C1 segment of cervical spinal cord (tissue), 14 donors: ENCODE measurements at regions not wholly inside any gene's neighbourhood (a gene's known extent, or its start where the extent isn't known, plus 50 kb on each side); places are given as distances from the start of the nearest gene placed in this dataset.
"Not testable (repeated sequence)": the region's sequence is repeated elsewhere in the genome, so short reads cannot be mapped to it uniquely, and the experiment has no call there.

Experiments used
- DNase-seq, 14 donors: peaks; one replicate each; lab custom pipeline; 2025; lab: John Stamatoyannopoulos, UW

GRCh38 chr10:63675171-63675570 is 154.0 kb downstream of the REEP3 start:
- peak in 2 of 14 donors; percentile 6 to 18 for DNase-seq

DNA sequence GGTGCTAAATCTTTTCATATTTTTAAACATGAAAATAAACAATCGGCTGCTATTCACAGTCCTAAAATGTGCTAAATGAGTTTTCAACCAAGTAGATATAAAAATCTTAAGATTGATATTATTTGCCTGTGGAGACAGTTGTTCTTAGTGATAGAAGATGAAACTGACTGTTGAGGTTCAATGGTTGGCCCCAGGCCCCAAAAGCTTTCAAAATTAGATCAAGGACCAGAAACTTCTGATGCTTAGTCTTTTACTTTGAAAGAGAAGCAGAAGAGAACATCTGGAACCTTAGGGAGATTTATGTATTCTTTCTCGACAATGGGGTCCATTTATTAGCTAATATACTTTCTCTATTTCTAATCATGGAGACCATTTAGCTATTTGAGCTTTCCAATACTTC is 155.8 kb downstream of the REEP3 start:
- DNase-seq, result no peak

GRCh38 chr10:63680545-63680944 is 159.3 kb downstream of the REEP3 start:
- not testable (repeated sequence) for DNase-seq

GRCh38 chr10:63681993-63682697 is 160.9 kb downstream of the REEP3 start:
- no peak for DNase-seq

DNA sequence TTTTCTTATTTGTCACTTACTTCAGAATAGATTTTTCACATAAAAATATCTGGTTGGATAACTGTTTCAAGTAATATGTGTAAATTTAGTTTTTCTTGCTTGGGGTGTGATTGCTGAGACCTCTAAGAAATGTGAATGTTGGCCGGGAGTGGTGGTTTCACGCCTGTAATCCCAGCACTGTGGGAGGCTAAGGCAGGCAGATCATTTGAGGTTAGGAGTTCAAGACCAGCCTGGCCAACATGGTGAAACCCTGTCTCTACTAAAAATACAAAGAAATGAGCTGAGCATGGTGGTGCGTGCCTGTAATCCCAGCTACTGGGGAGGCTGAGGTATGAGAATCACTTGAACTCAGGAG is 161.5 kb downstream of the REEP3 start:
- not testable (repeated sequence) for DNase-seq

- no peak for DNase-seq
Observed at GRCh38 chr10:63683223-63683622, 162.0 kb downstream of the REEP3 start.

DNA sequence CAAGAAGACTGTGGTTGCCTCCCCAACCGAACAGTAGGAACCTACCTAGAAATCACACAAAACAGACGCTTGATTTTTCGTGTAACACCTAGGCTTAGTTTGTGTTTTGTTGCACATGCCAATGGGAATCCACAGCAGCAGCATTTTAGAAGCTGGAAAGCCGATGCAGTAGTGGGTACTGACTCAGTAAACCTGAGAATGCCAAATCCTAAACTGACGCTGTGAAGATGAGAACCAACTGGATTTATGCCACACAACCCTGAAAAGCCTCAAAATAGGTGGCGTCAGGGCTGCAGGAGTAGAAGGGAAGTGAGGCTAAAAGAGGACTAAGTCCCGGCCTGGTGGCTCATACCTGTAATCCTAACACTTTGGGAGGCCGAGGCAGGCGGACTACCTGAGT is 162.5 kb downstream of the REEP3 start:
- no peak for DNase-seq

GRCh38 chr10:63684257-63684936 is 163.2 kb downstream of the REEP3 start:
- no peak for DNase-seq

- DNase-seq, result no peak
Observed at GRCh38 chr10:63689768-63690167, 168.6 kb downstream of the REEP3 start.

DNA sequence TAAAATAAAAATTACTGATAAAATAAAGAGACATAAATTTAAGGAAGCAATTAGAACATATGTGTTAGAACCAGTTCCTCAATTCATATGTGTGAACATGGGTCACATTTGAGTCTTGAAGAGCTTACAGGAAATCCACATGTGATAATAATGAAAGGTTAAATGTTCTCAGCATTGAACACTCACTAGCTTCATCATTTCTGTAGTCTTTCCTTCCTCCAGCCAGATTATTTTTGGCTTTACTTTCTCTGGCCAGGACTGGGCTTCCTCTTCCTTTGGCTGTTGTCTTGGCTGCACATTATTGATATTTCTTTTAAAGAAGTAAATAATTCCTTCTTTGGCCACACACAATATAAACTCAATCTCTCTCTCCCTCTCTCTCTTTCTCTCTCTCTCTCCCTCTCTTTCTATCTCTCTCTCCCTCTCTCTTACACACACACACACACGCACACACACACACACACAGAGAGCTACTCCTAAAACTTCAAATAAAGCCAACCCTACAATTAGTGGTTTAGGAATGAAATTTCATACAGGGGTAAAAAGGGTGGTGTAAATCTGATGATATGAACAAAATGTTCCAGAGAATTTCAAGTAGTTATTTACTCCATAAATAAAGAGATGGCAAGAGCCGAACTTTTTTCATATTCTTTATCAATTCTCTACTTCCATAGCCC is 171.2 kb downstream of the REEP3 start:
- DNase-seq, result no peak

- DNase-seq, result not testable (repeated sequence)
Observed at GRCh38 chr10:63693021-63693420, 171.8 kb downstream of the REEP3 start.

DNA sequence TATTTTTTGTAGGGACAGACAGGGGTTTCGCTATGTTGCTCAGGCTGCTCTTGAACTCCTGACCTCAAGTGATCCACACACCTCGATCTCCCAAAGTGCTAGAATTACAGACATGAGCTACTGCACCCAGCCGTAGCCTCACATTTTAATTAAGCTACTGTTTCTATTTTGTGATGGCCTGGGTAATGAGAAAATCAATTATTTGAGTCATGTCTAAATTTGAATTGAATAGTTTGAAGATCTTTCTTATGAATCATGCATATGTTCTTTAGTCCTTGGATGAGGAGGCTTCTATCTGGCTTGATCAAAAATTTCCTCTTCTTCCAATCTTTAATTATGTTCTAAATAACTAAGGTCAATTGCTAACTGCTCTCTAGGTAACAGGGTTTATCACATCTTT is 175.0 kb downstream of the REEP3 start:
- DNase-seq, result no peak

DNA sequence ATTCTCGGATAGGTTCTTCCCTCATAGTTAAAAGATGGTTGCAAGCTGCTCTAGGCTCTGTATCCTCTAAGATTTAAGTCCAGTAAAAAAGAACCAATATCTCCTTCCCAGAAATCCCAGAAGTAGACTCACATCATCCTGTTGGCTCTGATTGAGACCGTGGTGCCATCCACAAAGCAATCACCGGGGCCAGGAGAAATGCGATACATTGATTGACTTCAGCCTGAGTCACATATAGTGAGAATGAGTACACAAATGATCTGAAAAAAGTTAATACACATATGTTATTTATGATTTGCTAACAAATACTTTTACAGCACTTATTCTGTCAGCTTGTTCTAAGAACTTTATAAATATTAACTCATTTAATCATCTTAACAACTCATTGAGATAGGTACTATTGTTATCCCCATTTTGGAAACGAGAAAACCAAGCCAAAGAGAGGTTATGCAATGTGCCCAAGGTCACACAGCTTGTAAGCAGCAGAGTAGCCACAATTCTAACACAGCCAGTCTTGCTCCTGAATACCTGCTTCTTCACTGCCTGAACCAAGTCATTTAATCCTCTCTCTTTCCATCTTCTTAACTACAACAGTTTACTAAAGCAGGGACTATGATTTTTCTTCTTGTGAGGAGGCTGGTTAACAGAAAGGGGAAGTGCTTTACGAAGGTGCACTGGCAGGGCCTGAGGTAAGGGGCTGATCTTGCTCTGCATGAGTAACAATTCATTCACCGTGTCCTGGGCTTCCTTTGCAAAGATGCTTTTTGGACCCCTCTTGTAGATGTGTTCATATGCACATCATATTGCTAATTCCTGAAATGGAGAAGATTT is 177.0 kb downstream of the REEP3 start:
- DNase-seq, result no peak

DNA sequence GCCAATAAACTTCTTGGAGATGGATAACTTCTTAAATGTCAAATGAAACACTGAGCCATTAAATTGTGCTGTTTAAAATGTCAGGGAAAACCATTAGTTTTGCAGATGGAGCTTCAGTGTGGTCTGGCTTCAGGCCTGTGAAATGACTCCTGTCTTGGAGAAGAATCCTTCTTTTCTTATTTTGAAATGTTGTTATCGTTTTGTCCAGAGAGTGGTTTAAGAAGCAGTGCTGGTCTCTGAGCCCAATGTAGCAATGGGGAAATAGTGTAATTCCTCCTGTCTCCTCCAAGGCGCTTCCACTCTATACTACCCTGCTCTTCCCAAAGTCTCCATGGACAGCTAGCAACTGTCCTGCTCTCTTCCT is 177.6 kb downstream of the REEP3 start:
- DNase-seq, result no peak

GRCh38 chr10:63699785-63700613 is 178.8 kb downstream of the REEP3 start:
- peak in 1 of 14 donors; percentile 16 for DNase-seq

DNA sequence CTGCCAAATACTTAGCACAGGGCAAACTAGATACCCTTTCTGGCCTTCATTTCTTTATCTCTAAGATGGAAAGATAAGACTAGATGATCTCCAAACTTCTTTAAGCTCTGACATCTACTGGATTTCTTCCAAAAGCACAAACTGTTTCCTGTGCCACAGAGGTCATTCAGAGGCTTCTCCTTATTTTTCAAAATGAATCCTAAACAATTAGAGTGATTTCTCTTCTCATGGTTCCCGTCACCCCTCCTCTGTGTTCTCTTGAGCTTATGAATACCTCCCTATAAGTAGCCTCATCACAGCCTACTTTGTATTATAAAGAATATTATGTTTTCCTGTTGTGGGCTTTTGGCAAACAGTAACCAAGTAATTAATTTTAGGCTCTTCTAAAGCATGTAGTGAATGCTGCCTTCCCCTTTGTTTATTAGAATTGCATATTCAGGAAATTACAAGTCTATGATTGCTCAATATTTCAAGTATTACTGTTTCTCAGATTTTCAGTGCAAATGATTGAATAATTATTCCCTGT is 179.5 kb downstream of the REEP3 start:
- no peak for DNase-seq

- no peak for DNase-seq
Observed at GRCh38 chr10:63702092-63702491, 180.9 kb downstream of the REEP3 start.

DNA sequence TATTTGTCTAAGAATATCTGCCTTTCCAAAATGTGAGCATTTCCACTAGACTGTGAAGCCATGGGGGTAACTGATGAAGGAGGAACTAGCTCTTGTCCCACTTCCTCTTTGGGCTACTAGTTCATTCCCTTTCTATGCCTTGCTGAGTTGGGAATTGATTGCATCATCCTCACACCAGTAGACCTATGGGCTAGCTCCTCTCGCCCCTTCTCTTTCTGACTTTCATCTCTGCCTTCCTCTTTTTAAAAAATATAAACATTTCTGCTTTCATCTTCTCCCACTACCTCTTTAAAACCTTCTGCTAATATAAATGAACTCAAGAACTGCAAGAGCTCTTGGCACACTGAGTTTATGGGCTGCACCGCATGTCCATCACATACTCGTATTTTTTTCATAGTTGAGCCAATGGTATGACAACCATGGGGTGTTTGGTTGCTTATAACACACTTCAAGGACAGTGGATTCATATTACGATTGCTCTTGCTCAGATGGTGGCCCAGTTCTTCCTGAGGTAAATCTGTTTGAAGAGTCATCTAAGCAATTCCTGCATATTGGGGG is 182.0 kb downstream of the REEP3 start:
- no peak for DNase-seq

GRCh38 chr10:63703740-63704345 is 182.6 kb downstream of the REEP3 start:
- DNase-seq, result no peak

DNA sequence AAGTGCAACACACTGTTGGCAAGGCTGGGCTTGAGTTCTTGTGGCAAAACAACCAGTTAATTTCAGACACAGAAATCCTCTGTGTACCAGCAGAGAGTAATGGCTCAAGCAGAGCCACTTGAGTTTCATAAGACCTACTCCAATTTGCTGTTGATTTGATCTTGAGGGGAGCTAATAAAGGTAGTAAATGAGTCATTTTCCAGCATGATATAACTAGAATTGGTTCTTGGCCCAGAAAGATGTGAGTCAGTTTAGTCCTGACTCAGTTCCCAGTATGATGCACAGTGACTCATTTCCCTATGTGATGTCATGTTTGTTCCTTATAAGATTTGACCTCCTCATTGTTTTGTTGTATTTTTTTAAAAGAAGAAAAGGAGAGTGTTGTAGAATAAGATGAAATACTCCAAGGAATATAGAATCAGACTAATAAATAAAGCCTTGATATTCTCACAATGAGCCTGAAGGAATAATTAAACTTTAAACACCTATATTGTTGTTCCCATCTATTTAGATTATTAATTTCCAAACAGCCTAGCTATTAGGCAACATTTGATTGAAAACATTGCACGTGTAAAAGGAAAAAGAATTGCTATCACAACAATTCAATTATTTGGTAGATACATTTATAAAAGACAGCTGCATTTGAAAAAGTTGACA is 186.2 kb downstream of the REEP3 start:
- peak in 1 of 14 donors; percentile 3 for DNase-seq
